AG04450 (cell line): ENCODE measurements at regions not wholly inside any gene's neighbourhood (a gene's known extent, or its start where the extent isn't known, plus 50 kb on each side); places are given as distances from the start of the nearest gene placed in this dataset.

Source experiments
- CTCF ChIA-PET: fragments of 300-600, 350-600 bp; formaldehyde crosslinking; extraction: SDS; loops from one replicate; lab custom pipeline; 2022; ENCODE audit warnings: antibody characterized with exemption, inconsistent platforms; lab: Charles Lee
- POLR2A ChIA-PET: fragments of 350-600 bp; formaldehyde crosslinking; extraction: SDS; loops from one replicate; lab custom pipeline; 2021; ENCODE audit warnings: antibody characterized with exemption, inconsistent platforms; lab: Yijun Ruan, JAX
- DNase-seq: peaks from one replicate; pipeline ENCODE4 v3.0.0-alpha.2; 2011; ENCODE audit warnings: low read depth, low spot score
- H3K27ac ChIP-seq: one replicate; pipeline ENCODE4 v1.5.1; 2012; ENCODE audit warnings: low read depth, low read length, control low read depth
- H3K27me3 ChIP-seq: one replicate; pipeline ENCODE4 v1.6.0; 2012; ENCODE audit warnings: low read length; ENCODE audit not compliant: control insufficient read depth, insufficient read depth
- H3K4me3 ChIP-seq: 2 replicates; pipeline ENCODE4 v1.5.1; 2011; ENCODE audit warnings: mild to moderate bottlenecking, low read depth, low read length, control low read depth
- H3K9me3 ChIP-seq: 2 replicates; pipeline ENCODE4 v1.5.1; 2012; ENCODE audit warnings: low read length; ENCODE audit not compliant: control insufficient read depth, insufficient read depth
- TF ChIP-seq, protein P1 (sequence below): IDR thresholded peaks from 2 replicates; pipeline ENCODE4 v1.5.1; 2011; ENCODE audit warnings: low read depth, low read length, control low read depth, inconsistent platforms

- Histone ChIP-seq H3K27me3 (no peaks in the 10 kb centered on the region), H3K4me3 (no peak overlapping the region), H3K9me3 (peaks cover 11% of the 10 kb centered on the region), H3K27ac (no peak overlapping the region)
- TF ChIP-seq, protein P1, sequence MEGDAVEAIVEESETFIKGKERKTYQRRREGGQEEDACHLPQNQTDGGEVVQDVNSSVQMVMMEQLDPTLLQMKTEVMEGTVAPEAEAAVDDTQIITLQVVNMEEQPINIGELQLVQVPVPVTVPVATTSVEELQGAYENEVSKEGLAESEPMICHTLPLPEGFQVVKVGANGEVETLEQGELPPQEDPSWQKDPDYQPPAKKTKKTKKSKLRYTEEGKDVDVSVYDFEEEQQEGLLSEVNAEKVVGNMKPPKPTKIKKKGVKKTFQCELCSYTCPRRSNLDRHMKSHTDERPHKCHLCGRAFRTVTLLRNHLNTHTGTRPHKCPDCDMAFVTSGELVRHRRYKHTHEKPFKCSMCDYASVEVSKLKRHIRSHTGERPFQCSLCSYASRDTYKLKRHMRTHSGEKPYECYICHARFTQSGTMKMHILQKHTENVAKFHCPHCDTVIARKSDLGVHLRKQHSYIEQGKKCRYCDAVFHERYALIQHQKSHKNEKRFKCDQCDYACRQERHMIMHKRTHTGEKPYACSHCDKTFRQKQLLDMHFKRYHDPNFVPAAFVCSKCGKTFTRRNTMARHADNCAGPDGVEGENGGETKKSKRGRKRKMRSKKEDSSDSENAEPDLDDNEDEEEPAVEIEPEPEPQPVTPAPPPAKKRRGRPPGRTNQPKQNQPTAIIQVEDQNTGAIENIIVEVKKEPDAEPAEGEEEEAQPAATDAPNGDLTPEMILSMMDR: no peak
- ChIA-PET CTCF (no interaction called here), POLR2A (no interaction called here)
- DNase-seq: no peak
Measured at GRCh38 chr20:12762725-12763124, 246.0 kb upstream of the SPTLC3 start.

GRCh38 chr20:12763406-12763805 is 245.4 kb upstream of the SPTLC3 start:
- peaks cover 17% of the 10 kb centered on the region for H3K9me3 ChIP-seq
- CTCF ChIA-PET: no interaction called here
- POLR2A ChIA-PET: no interaction called here
- TF ChIP-seq, protein P1: no peak
- no peak overlapping the region for H3K4me3 ChIP-seq
- DNase-seq: no peak
- H3K27me3 ChIP-seq: no peaks in the 10 kb centered on the region
- no peak overlapping the region for H3K27ac ChIP-seq

DNA sequence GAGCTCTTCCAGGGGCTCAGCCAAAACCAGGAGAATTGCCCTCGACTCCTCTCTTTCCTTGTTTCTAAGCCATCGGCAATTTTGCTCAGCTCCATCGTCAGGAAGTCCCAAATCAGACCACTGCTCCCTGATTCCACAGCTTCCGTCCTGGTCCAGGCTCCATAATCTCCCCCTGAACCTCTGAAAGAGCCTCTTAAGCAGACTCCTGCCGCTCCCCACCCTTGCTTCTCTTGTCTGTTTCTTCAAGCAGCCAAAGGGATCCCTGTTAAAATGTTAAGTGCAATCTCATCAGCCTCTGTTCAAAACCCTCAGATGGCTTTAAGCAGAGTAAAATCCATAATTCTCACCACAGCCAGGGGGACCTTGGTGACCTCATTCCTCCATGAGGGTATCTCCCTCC is 244.7 kb upstream of the SPTLC3 start:
- Histone ChIP-seq H3K27me3 (no peaks in the 10 kb centered on the region), H3K27ac (no peak overlapping the region), H3K9me3 (peaks cover 19% of the 10 kb centered on the region), H3K4me3 (no peak overlapping the region)
- TF ChIP-seq, protein P1: no peak
- DNase-seq: no peak
- ChIA-PET CTCF (no interaction called here), POLR2A (no interaction called here)

GRCh38 chr20:12764851-12765250 is 243.9 kb upstream of the SPTLC3 start:
- CTCF ChIA-PET: no interaction called here
- H3K9me3 ChIP-seq: peaks cover 19% of the 10 kb centered on the region
- POLR2A ChIA-PET: no interaction called here
- H3K4me3 ChIP-seq: no peak overlapping the region
- no peak for DNase-seq
- no peak overlapping the region for H3K27ac ChIP-seq
- TF ChIP-seq, protein P1: no peak
- no peaks in the 10 kb centered on the region for H3K27me3 ChIP-seq

DNA sequence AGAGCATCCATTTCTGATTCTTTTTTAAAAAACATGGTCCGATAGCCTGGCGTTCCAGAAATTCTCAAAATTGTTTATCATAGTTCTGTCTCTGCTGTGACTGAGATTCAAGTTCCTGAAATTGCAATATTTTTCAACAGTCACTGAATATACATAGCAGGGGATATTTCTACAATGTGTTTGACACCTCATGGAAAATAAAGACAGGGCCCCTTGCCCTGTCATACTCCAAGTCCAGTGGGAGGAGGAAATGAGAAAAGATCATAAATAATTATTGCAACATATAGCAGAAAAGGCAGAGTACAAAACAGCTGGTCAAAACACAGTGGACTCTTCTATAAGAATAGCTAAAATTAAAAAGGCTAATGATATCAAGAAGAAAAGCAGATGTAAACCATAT is 234.8 kb upstream of the SPTLC3 start:
- H3K27ac ChIP-seq: no peak overlapping the region
- H3K4me3 ChIP-seq: no peak overlapping the region
- TF ChIP-seq, protein P1: no peak
- H3K27me3 ChIP-seq: no peaks in the 10 kb centered on the region
- ChIA-PET CTCF (no interaction called here), POLR2A (no interaction called here)
- no peak for DNase-seq
- H3K9me3 ChIP-seq: no peaks in the 10 kb centered on the region
